HG02763 (cell line): ENCODE measurements at regions not wholly inside any gene's neighbourhood (a gene's known extent, or its start where the extent isn't known, plus 50 kb on each side); places are given as distances from the start of the nearest gene placed in this dataset.

ENCODE experiments used
- ATAC-seq: cut with Tn5 transposase; IDR thresholded peaks from one replicate; pipeline ENCODE4 v1.9.1; 2021; ENCODE audit warnings: mild to moderate bottlenecking, moderate library complexity; ENCODE audit not compliant: unreplicated experiment

DNA sequence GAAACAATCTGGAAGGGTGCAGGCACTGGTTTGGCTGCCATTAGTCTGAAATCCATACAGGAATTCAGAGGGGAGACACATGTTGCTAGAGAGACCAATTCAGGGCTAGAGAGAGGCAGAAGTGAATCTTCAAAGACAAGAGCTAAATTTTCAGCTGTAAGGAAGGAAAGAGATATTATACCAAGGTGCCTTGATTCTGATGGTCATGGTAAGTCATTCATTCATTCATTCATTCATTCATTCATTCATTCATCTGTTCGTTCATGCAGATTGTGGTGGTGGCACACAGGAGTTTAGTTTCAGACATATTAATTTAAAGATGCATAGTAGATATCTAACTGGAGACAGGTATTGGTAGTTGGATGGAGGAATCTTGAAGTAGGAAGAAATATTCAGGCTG is 1493.5 kb upstream of the TMEM132C start:
- ATAC-seq, result no peak

DNA sequence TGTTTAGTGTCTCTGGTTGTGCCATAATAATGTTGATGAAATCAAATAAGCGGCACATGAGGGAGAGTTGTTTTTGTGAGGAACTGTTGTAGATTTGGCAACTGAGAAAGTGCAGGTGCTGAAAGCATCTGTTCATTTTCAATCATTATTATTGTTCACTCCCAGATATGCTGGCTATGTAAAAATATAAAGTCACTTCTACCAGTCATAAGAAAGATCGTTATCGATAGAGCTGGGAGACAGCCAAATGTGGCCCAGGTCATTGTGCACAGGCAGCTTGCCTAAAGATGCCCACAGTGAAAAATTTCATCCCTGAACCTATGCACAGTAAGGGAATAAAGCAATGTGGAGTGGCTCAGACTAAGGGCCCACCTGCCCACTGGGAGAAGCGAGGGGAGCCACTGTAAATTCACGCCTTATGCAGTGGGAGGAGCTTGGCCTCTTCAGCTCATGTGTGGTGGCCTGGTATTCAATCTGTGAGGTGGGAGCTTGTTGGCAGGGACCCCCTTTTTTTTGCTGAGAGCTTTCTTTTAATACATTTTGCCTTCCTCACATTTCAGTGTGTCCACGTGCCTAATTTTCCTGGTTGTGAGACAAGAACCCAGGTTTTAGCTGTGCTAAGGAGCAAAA is 1490.8 kb upstream of the TMEM132C start:
- ATAC-seq, result no peak

DNA sequence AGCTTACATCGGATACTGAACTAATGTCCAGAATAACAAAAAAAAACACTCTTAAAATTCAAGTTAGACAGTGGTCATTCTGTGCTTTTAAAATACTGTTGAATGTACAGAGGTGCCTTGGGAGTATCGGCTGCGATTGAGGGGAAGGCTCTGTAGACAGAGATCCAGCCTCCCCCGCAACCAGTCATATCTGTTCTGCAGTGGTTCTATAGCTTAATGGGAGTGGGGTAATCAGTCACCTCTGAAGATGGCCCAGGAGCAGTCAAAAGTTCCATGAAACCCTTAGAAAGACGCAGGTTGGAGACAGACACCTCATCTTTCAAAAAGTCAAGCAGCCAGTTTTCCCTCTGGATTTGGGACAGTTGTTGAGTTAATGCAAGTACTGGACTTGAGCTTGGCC is 1486.6 kb upstream of the TMEM132C start:
- ATAC-seq, result no peak

DNA sequence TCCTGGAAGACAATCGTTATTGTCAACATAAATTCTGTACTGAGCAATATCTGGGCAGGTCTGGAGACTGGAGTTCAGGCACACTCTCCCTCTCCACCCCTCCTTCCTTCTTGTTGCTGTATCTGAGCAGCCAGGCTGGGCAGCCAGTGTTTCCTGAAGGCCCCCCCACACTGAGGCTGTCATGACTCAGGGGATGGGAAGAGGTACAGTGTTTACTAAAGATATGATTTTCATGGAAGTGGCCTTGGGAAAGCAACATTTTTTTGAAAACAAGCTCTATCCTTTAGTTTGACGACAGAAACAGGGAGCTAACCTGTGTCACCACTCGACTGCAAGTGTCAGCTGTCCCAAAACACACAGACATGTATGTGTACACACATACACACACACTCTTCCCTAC is 1485.4 kb upstream of the TMEM132C start:
- no peak for ATAC-seq

DNA sequence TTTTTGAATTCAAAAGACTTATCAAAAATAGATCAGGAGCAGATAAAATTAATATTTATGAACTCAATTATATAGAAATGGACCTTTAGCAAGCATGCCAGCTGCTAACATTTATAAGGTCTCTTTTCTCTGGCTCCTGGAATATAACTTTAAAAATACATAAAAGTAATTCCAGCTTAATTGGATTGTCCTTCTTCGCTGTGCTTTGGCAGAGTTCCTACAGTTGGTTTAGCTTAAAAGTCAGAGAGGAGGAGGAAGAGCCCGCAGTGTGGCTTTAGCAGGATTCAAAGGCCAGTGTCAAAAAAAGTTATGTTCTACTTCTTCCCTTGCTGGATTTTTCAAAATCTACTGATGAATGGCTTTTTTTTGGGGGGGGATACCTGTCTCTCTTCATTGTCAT is 1484.9 kb upstream of the TMEM132C start:
- no peak for ATAC-seq

DNA sequence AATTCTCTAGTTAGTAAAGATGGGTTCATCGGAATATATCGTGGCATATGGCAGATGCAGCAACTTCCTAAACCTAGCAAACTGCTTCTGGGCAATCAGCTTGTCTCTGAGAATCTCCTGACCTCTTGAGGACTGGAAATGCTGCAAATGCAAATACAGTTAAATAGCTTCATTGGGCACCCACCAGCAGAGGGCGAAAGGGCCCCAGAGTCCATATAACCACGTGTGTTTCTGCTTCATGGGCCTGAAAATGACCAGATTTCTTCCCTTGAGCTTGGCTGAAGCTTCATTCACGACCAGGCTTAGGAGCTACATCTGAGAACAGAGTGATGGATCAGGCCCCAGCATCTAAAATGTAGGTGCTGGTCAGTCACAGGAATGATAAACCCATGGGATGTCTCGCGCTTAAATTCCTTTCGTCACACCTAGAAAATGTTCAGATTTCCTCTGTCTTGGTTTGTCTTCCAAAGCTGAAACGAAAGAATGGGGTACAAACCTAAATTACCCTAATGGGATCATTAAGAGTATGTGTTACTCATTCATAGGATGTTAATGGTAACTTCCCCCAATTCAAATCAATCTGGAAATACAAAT is 1482.5 kb upstream of the TMEM132C start:
- no peak for ATAC-seq

DNA sequence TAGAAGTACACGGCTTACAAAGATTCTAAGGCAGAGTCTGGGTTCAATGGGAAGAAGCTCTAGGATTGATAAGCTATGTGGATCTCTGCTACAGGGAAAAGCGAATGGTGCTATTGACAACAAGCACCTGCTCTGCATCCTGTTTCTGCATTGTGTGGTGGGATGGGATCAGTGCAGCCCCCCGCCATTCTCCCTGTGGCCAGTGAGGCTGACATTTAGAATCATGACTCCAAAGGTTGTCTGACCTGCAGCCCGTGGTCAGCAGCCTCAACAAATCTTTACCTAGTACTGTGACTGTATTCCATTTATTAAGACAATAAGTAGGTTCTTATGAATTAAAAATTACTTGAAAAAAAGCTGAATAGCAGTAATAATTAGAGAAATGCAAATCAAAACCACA is 1477.0 kb upstream of the TMEM132C start:
- ATAC-seq, result no peak

DNA sequence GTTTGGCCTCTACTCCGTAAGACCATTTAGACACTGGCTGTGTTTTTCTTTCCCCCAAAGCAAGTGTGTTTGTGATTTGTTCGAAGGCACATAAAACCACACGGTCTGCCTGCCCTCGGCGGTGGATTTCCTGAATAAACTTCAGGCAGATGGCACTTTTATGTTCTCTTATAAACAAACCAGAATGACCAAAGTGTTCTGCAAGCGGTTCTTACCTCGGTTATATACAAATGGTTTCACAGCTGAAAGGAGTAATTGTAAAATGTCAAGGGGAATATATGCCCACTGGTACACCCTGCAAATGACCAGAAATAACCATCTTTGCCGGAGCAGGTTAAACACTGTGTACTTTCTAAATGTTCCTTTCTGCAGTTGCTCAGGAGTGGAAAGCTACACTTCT is 1475.8 kb upstream of the TMEM132C start:
- no peak for ATAC-seq

DNA sequence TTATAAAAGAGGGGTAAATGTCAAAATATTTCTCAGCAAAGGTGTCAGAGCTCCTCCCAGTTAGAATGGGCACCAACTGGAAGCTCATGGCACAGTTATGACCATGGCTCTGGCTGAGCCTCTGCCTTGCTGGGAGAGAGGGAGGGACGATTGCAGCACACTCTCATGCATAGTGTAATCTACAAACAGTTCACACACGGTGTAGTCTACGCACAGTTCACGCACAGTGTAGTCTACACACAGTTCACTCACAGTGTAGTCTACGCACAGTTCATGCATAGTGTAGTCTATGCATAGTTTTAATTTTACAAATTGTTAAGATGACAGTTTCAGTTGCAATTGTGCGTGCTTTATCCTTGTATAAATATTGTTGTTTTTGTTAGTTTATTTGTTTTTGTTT is 1474.6 kb upstream of the TMEM132C start:
- ATAC-seq, result no peak

DNA sequence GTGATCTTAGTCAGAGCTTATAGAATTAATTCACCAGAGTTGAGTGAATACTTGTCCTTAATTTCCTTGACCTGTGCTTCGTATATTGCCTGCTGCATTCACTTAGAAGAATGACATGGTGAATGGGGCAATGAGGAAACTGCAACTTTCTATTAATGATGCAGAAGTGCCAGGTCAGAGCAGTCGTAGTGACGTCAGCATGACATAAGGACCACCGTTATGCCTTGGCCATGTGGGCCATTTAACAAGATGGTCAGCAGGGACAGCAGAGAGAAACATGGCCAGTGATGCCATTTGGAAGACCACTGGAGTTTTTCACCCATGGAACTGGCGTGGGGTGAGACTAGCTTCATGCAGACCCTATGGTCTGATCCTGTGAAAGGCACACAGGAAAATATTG is 1469.4 kb upstream of the TMEM132C start:
- no peak for ATAC-seq

DNA sequence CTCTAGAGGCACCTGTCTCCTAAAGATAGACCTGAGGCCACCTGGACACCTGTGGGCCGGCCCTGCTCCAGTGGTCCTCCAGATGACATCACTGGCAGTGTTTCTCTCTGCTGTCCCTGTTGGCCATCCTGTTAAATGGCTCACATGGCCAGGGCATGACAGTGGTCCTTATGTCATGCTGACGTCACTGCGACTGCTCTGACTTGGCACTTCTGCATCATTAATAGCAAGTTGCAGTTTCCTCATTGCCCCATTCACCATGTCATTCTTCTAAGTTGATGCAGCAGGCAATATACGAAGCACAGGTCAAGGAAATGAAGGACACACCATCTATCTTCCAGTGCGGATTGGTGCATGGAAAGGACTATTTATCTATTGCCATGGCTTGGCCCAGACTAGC is 1468.5 kb upstream of the TMEM132C start:
- ATAC-seq, result no peak

DNA sequence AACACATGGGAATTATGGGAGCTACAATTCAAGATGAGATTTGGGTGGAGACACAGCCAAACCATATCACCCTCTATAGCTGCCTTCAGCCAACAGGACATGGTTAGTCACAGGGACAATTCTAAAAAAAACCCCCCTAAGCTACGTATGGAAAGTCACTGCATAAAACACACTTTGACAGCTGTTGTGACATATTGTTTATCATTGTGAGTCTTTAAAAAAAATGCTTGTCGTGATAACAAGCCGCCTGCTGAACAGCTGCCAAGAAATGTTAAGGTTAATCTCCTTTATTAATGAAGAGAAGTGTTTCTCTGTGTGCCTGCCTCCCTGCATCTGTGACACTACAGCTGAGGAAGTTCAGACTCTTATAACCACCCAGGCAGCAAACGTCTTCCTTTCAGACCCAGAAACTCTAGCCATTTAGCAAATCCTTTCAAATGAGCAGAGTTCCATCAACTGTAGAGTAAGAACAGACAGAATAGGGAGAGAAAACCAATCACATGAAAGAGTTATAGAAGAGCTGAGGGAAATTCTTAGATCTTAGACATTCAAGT is 1459.6 kb upstream of the TMEM132C start:
- no peak for ATAC-seq

DNA sequence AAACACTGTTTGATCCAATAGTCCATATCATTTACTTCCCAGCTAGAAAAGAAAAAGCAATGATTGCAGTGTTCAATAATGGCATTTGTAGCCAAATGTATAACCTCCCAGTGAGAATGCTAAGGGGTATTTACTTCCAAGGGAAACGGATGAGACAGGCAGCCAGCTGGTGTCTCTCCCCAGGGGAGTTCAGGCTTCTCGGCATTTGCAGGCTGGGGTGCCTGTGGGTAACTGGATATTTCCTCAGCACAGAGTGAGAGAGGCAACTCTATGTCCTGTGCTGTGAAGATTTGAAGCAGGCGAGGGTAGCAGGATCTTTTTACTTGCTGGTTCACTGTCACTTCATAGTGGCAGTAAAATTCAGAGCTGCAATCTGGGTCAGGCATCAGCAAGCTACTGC is 1455.6 kb upstream of the TMEM132C start:
- no peak for ATAC-seq

DNA sequence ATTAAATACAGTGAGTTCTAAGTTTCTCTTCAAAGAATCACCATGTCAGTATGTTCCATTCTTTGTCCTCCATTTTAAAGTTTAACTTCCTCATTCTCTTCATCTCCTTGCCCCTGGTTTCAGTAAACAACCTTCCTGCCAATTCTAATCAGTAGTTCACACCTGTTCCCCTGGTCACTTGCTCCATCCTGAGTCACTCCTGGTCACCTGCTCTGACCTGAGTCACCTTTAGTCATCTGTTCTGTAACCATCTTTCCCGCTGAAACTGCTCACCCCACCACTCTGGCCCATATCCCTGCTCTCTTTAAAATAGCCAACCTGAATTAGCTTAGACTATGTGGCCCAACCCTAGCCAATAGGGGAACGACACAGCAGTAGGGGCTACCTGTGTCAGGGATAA is 1447.4 kb upstream of the TMEM132C start:
- ATAC-seq, result no peak

DNA sequence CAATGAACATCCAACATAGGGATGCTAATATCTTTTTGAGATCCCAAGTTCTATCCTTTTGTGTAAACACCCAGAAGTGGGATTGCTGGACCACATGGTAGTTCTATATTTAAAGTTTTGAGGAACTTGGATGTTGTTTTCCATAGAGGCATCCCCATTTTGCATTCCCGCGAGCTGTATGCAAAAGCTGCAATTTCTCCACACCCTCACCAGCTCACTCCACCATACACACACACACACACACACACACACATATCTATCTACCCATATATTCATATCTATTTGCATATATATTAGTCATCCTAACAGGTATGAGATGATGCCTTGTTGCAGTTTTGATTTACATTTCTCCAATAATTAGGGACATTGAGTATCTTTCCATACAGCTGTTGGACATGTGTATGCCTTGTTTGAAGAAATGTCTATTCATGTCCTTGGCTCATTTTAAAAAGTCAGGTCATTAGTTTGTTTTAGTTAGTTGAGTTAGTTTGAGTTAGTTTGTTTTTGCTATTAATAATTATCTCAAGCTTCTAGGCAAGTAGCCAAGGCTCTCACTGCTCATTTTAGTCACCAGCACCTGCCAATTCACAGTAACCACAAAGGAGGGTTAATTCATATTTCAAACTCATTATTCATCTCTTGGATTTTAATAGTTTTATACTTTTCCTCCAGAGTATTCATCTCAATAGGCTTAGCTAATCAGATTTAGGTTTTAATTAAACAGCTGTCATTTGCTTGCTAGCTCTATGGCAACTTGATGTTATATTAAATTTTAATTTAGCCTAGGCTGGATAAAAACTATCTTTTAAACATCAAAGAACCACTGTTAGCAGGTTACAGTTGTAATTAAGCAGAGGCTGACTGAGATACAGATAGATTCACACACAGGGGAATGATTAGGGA is 1435.9 kb upstream of the TMEM132C start:
- no peak for ATAC-seq

DNA sequence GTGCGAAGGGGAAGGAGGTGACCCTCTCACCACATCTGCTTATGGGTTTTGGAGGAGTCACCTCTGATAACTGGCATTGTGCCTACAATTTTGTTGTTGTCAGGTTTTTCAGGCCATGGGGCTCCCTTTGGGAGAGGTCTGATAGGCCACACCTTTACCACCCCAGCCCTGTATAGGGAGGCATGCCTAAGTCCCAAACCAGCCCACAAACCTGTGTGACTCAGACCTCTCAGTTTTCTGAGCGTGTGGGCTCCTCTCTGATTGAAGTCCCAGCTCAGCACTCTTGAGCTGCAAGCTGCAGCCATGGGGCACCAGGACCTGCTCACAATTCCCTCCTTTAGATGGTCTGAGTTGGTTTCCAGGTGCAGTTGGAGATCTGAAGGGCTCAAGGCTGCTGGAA is 1429.3 kb upstream of the TMEM132C start:
- ATAC-seq, result no peak

DNA sequence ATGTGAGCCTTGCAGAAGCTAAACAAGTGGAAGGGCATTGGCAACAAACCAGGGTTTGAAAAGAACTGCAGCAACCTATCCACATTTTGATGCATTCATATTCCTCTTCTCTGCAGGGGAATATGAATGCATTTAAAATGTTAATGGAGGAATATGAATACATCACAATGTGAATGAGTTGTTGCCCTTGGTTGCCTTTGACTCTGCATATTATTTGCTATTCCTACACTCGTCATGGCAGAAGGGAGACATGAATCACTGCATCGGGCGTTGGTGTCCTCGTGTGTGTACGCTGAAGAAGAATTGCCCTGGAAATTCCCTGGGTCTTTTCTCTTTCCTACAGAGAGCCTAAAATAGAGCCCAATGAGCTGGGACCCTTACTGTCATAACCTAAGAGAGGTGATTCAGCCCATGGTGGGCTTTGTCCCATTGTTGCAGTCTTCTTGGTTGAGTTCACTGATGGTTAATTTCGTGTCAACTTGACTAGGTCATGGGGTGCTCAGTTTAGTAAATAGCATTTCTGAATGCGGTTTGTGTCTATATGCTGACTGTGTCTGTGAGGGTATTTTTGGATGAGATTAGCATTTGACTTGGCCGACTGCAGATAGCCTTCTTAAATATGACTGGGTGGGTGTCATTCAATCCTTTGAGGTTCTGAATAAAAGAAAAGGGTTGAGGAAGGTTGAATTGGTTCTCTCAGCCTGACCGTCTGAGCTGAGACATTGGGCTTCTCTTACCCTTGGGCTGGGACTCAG is 1422.9 kb upstream of the TMEM132C start:
- ATAC-seq, result no peak

DNA sequence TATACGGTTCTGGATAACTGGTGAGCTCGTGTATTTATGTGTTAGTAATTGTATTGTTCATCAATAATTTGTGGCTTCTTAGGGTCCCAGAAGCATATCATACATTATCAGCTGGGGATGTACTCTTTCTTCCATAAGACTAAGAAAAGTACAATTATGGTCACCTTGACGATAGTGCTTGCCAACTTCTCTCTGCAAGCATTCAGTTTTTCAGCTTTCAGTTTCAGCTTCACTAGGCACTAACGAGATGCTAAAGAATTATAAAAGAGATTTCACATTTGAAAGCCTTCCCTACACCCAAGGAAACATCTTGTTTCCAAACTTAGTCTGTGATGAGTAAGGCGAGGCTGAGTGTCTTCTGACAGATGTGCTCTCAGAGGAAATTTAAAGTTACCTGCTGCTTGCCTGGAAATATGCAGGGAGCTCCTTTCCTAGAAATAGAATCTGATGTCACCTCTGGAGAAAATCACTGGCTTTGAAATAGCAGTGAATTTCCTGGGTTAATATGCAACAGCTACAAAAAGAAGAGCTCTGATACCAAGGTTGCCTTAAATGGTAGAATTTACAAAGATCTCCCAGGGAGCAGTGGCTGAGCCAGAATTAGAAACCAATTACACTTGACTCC is 1419.9 kb upstream of the TMEM132C start:
- no peak for ATAC-seq

DNA sequence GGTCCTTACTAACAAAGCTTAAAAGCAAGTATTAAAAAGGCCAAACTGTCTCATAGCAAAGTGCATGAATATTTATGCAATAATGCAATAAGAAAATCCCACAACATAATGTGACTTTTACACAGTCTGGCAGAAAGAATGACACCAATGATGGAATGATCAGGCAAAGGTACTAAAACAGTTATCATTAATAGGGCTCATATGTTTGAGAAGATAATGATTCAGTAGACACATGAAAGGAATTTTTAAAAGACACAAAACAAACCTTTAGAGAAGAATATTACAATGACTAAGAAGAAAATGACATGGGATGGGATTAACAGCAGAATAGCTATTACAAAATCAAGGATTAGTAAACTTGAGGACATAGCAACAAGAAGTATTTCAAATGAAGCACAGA is 1411.2 kb upstream of the TMEM132C start:
- ATAC-seq, result no peak

DNA sequence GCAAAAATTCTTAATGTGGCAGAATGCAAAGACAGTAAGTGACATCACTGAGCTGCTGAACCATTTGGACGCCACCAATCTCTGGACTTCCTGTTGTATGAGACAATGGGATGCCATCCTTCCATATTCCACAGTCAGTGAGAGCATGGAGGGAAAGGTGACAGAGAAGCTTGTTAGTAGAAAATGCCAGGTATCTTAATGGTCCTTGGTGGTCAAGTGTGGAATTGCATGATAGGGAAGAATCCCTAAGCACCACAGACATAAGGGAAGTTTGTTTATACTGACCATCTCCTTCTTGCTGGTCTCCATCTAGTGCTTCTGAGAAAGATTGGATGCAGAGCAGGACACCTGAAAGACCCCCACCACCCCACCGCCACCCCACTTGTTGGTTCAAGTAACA is 1410.0 kb upstream of the TMEM132C start:
- ATAC-seq, result no peak

DNA sequence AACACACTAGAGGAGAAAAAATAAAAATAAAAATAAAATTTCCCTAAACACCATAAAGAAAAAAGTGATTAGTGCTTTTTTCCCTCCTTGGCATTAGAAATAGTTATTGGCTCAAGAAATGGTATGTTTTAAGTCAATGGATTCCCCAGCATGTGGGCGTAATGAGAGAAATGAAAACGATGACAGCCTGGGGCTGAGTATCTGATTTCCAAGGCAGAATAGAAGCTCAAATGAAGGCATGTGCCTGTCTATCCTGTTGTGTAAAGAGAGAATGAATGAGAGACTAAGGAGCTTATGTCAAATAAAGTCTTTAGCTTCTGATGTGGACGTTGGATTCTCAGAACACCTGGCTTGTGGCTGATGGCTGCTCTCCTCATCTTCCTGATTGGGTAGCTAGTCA is 1408.4 kb upstream of the TMEM132C start:
- no peak for ATAC-seq
